ENCODE measurements at regions not wholly inside any gene's neighbourhood (a gene's known extent, or its start where the extent isn't known, plus 50 kb on each side); places are given as distances from the start of the nearest gene placed in this dataset.

- H3K4me3 ChIP-seq (ENCODE audit: low read depth, low read length), result no peak overlapping the region
- DNase-seq (ENCODE audit: low read depth), result no peak
- in situ Hi-C loops (cut with HindIII; ENCODE audit: low sequenced_read_pairs), result no loop called here
- TF ChIP-seq, protein P1, sequence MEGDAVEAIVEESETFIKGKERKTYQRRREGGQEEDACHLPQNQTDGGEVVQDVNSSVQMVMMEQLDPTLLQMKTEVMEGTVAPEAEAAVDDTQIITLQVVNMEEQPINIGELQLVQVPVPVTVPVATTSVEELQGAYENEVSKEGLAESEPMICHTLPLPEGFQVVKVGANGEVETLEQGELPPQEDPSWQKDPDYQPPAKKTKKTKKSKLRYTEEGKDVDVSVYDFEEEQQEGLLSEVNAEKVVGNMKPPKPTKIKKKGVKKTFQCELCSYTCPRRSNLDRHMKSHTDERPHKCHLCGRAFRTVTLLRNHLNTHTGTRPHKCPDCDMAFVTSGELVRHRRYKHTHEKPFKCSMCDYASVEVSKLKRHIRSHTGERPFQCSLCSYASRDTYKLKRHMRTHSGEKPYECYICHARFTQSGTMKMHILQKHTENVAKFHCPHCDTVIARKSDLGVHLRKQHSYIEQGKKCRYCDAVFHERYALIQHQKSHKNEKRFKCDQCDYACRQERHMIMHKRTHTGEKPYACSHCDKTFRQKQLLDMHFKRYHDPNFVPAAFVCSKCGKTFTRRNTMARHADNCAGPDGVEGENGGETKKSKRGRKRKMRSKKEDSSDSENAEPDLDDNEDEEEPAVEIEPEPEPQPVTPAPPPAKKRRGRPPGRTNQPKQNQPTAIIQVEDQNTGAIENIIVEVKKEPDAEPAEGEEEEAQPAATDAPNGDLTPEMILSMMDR (IDR thresholded peaks at IDR 0.05; ENCODE audit: low read depth, low read length, missing control alignments), result no peak
Measured at GRCh38 chr11:25769287-25769686, 562.6 kb upstream of the ANO3 start.

DNA sequence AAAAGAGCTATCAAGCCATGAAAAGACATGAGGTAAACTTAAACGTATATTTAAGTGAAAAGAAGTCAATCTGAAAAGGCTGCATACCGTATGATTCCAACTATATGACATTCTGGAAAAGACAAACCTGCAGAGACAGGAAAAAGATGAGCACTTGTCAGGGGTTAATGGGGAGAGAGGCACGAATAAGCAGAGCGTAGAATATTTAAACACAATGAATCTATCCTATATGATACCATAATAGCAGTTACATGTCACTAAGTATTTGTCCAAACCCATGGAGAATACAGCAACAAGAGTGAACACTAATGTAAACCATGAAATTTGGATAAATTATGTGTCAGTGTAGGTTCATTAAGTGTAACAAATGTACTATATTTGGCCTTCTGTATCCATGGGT is 560.3 kb upstream of the ANO3 start:
- in situ Hi-C loops (cut with HindIII; ENCODE audit: low sequenced_read_pairs), result no loop called here
- DNase-seq (ENCODE audit: low read depth), result no peak
- TF ChIP-seq, protein P1 (IDR thresholded peaks at IDR 0.05; ENCODE audit: low read depth, low read length, missing control alignments), result no peak
- H3K4me3 ChIP-seq (ENCODE audit: low read depth, low read length), result no peak overlapping the region

GRCh38 chr11:25775603-25776002 is 556.3 kb upstream of the ANO3 start:
- no peak for DNase-seq (ENCODE audit: low read depth)
- TF ChIP-seq, protein P1 (IDR thresholded peaks at IDR 0.05; ENCODE audit: low read depth, low read length, missing control alignments), result no peak
- no peak overlapping the region for H3K4me3 ChIP-seq (ENCODE audit: low read depth, low read length)
- in situ Hi-C loops (cut with HindIII; ENCODE audit: low sequenced_read_pairs), result no loop called here

DNA sequence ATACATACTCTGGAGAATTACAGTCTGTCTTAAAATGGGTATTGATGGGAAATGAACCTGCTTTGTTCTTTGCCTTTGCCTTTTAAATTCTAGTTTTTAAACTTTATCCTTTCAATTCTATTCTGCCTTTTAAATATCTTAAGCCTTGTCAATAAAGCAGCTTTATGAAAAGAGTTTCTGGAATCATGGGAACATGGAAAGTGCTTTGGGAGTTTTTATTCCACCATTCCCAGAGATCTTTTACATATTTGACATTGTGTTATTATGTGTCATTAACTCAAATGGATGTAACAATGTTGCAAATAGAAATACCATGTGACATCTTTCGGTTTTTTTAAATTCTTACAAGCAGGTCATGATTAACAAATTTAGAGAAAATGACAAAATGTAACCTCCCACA is 555.7 kb upstream of the ANO3 start:
- TF ChIP-seq, protein P1 (IDR thresholded peaks at IDR 0.05; ENCODE audit: low read depth, low read length, missing control alignments), result no peak
- in situ Hi-C loops (cut with HindIII; ENCODE audit: low sequenced_read_pairs), result no loop called here
- no peak for DNase-seq (ENCODE audit: low read depth)
- H3K4me3 ChIP-seq (ENCODE audit: low read depth, low read length), result no peak overlapping the region

GRCh38 chr11:25777343-25777742 is 554.6 kb upstream of the ANO3 start:
- in situ Hi-C loops (cut with HindIII; ENCODE audit: low sequenced_read_pairs), result no loop called here
- TF ChIP-seq, protein P1 (IDR thresholded peaks at IDR 0.05; ENCODE audit: low read depth, low read length, missing control alignments), result no peak
- H3K4me3 ChIP-seq (ENCODE audit: low read depth, low read length), result no peak overlapping the region
- DNase-seq (ENCODE audit: low read depth), result no peak

DNA sequence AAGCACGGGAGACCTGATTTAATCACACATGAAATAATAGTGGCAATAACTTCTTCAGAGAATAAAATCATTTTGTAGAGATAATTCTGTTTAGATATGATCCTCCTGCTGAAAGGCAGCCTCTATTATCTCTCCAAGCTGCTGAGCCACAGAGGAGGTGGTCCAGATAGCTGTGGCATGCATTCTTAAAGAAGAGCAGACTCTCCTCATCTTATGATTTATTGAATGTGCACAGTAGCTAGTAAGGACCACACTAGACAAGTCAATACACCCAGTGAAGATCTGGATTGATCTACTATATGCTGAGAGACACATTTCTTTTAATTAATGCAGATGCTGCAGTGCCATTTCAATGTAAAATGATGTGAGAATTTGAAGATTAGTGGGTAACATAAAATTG is 552.9 kb upstream of the ANO3 start:
- TF ChIP-seq, protein P1 (IDR thresholded peaks at IDR 0.05; ENCODE audit: low read depth, low read length, missing control alignments), result no peak
- in situ Hi-C loops (cut with HindIII; ENCODE audit: low sequenced_read_pairs), result no loop called here
- DNase-seq (ENCODE audit: low read depth), result no peak
- no peak overlapping the region for H3K4me3 ChIP-seq (ENCODE audit: low read depth, low read length)

DNA sequence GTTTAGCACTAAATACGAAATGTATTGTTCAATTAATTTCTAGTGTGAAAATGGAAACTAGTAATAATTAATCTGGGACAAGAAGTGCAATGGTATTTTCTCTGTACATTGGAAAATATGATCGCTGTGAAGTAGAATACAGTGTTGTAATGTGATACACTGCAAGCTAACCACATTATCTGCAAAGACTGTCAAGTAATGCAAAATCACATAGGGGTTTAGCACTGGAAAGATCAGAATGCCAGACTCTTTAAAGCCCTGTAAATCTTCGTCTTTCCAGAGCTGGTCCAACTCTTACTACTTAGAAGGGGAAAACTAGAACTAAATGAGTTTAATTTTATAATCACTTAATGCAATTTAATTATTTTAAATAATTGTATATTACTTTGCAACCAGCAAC is 544.5 kb upstream of the ANO3 start:
- no peak for DNase-seq (ENCODE audit: low read depth)
- in situ Hi-C loops (cut with HindIII; ENCODE audit: low sequenced_read_pairs), result no loop called here
- no peak overlapping the region for H3K4me3 ChIP-seq (ENCODE audit: low read depth, low read length)
- TF ChIP-seq, protein P1 (IDR thresholded peaks at IDR 0.05; ENCODE audit: low read depth, low read length, missing control alignments), result no peak
